HG03469 (cell line): ENCODE measurements at regions not wholly inside any gene's neighbourhood (a gene's known extent, or its start where the extent isn't known, plus 50 kb on each side); places are given as distances from the start of the nearest gene placed in this dataset.

Source experiments
- ATAC-seq: cut with Tn5 transposase; IDR thresholded peaks from one replicate; pipeline ENCODE4 v1.9.1; 2021; ENCODE audit warnings: mild to moderate bottlenecking, moderate library complexity, moderate number of reproducible peaks; ENCODE audit not compliant: unreplicated experiment

- no peak for ATAC-seq
These were observed 85.6 kb downstream of the SOX9 start for GRCh38 chr17:72206376-72206775.

- no peak for ATAC-seq
These were observed 88.0 kb downstream of the SOX9 start for GRCh38 chr17:72208832-72209231.

- no peak for ATAC-seq
These were observed 91.2 kb downstream of the SOX9 start for GRCh38 chr17:72212041-72212440.

- no peak for ATAC-seq
These were observed 94.7 kb downstream of the SOX9 start for GRCh38 chr17:72215490-72215889.

- no peak for ATAC-seq
These were observed 95.1 kb downstream of the SOX9 start for GRCh38 chr17:72215928-72216327.

GRCh38 chr17:72219137-72219823, 98.5 kb downstream of the SOX9 start:
- ATAC-seq: no peak

- no peak for ATAC-seq
These were observed 99.1 kb downstream of the SOX9 start for GRCh38 chr17:72219824-72220493.

- no peak for ATAC-seq
These were observed 102.0 kb downstream of the SOX9 start for GRCh38 chr17:72222661-72223380.

- no peak for ATAC-seq
These were observed 103.1 kb downstream of the SOX9 start for GRCh38 chr17:72223866-72224291.

- no peak for ATAC-seq
These were observed 105.5 kb downstream of the SOX9 start for GRCh38 chr17:72226322-72226721.

GRCh38 chr17:72233986-72234385, 113.2 kb downstream of the SOX9 start:
- ATAC-seq: no peak

- ATAC-seq: no peak
These were observed 114.2 kb downstream of the SOX9 start for GRCh38 chr17:72234985-72235384.

- ATAC-seq: no peak
These were observed 116.3 kb downstream of the SOX9 start for GRCh38 chr17:72236980-72237633.

- ATAC-seq: no peak
These were observed 117.4 kb downstream of the SOX9 start for GRCh38 chr17:72238157-72238673.

GRCh38 chr17:72239548-72239947, 118.7 kb downstream of the SOX9 start:
- no peak for ATAC-seq

- ATAC-seq: no peak
These were observed 119.5 kb downstream of the SOX9 start for GRCh38 chr17:72240333-72240732.

- no peak for ATAC-seq
These were observed 123.7 kb downstream of the SOX9 start for GRCh38 chr17:72244494-72244893.

GRCh38 chr17:72244956-72245355, 124.1 kb downstream of the SOX9 start:
- no peak for ATAC-seq

- ATAC-seq: no peak
These were observed 128.6 kb downstream of the SOX9 start for GRCh38 chr17:72249441-72249840.

GRCh38 chr17:72250206-72250605, 129.4 kb downstream of the SOX9 start:
- no peak for ATAC-seq

GRCh38 chr17:72253597-72253996, 132.8 kb downstream of the SOX9 start:
- no peak for ATAC-seq
